Caco-2 (cell line): ENCODE measurements at regions not wholly inside any gene's neighbourhood (a gene's known extent, or its start where the extent isn't known, plus 50 kb on each side); places are given as distances from the start of the nearest gene placed in this dataset.

Experiments
- BruUV-seq: library from RNA; stranded (reverse); fragments of 400-500 nt; replicated peaks from 2 replicates; lab custom pipeline; 2021; lab: Mats Ljungman, UMichigan
- CTCF ChIA-PET: fragments of 300-600 bp; sonication (Branson Sonifier 250); formaldehyde crosslinking; loops from one replicate; lab custom pipeline; 2022; ENCODE audit warnings: antibody characterized with exemption; lab: Charles Lee
- POLR2A ChIA-PET: fragments of 300-600 bp; sonication (Branson Sonifier 250); formaldehyde crosslinking; loops from one replicate; lab custom pipeline; 2022; ENCODE audit warnings: antibody characterized with exemption; lab: Charles Lee
- DNase-seq, 2 experiments: peaks; one replicate each; pipeline versions ENCODE4 v3.0.0 to v3.0.0-alpha.2; 2020 to 2022
- H3K27me3 ChIP-seq: replicated peaks from 2 replicates; pipeline ENCODE4 v1.6.0; 2011; ENCODE audit warnings: low read length; ENCODE audit not compliant: control insufficient read depth, insufficient read depth
- H3K36me3 ChIP-seq: 2 replicates; pipeline ENCODE4 v1.5.1; 2011; ENCODE audit warnings: low read length; ENCODE audit not compliant: control insufficient read depth, insufficient read depth
- H3K4me1 ChIP-seq: fragments of 250-450 bp; sonication (Bioruptor Pico); 2 replicates; pipeline ENCODE4 v1.5.1; 2020; ENCODE audit warnings: mild to moderate bottlenecking
- H3K4me3 ChIP-seq: 2 replicates; pipeline ENCODE4 v1.5.1; 2011; ENCODE audit warnings: low read depth, mild to moderate bottlenecking, control low read depth, low read length
- H3K9me3 ChIP-seq: fragments of 250-450 bp; sonication (Bioruptor Pico); 2 replicates; pipeline ENCODE4 v1.5.1; 2020; ENCODE audit warnings: mild to moderate bottlenecking, moderate library complexity
- H3K27ac Mint-ChIP-seq: one replicate; pipeline ENCODE4 v1.8.0; 2022; ENCODE audit warnings: mixed read lengths; ENCODE audit not compliant: unreplicated experiment
- H3K27me3 Mint-ChIP-seq: one replicate; pipeline ENCODE4 v1.8.0; 2022; ENCODE audit warnings: mixed read lengths; ENCODE audit not compliant: insufficient read depth, unreplicated experiment
- H3K36me3 Mint-ChIP-seq: one replicate; pipeline ENCODE4 v1.8.0; 2022; ENCODE audit warnings: mild to moderate bottlenecking, mixed read lengths; ENCODE audit not compliant: insufficient read depth, unreplicated experiment
- H3K4me1 Mint-ChIP-seq: one replicate; pipeline ENCODE4 v1.8.0; 2022; ENCODE audit warnings: low read depth, mixed read lengths; ENCODE audit not compliant: unreplicated experiment
- H3K4me3 Mint-ChIP-seq: one replicate; pipeline ENCODE4 v1.8.0; 2022; ENCODE audit warnings: mild to moderate bottlenecking, moderate library complexity, mixed read lengths; ENCODE audit not compliant: unreplicated experiment
- H3K9me3 Mint-ChIP-seq: one replicate; pipeline ENCODE4 v1.8.0; 2022; ENCODE audit warnings: mixed read lengths; ENCODE audit not compliant: unreplicated experiment
- CTCF ChIP-seq, 2 experiments: fragments of 200-600 bp in 1 of 2; IDR thresholded peaks; 1 replicate in 1 of 2; 2 replicates in 1 of 2; pipeline versions ENCODE4 v1.5.1 to v1.8.0; 2011 to 2022; ENCODE audit warnings: antibody characterized with exemption in 1 of 2, control low read depth in 1 of 2, inconsistent platforms in 1 of 2, low read depth in 1 of 2, low read length in 1 of 2, mild to moderate bottlenecking in 1 of 2, moderate library complexity in 1 of 2; ENCODE audit not compliant: insufficient read depth in 1 of 2, severe bottlenecking in 1 of 2, unreplicated experiment in 1 of 2
- intact Hi-C: fragments of 100-400 bp; cut with micrococcal nuclease; formaldehyde crosslinking; loops from one replicate; pipeline ENCODE4 v1.10.0; 2022; ENCODE audit not compliant: unreplicated experiment

GRCh38 chr4:17328141-17328815, 183.6 kb downstream of the QDPR start:
- no peak overlapping the region for H3K27ac Mint-ChIP-seq
- H3K4me1 Mint-ChIP-seq = no peaks in the 10 kb centered on the region
- ChIA-PET CTCF (interaction anchor here (0.5 to 0.6 kb wide), 2 partner anchors 157 to 337 kb away, joined by 3 to 4 read pairs; no protein-coding TSS in a partner anchor), POLR2A (no interaction called here)
- H3K9me3 ChIP-seq = no peaks in the 10 kb centered on the region
- H3K36me3 Mint-ChIP-seq = no peaks in the 10 kb centered on the region
- no peaks in the 10 kb centered on the region for H3K9me3 Mint-ChIP-seq
- H3K4me3 ChIP-seq = no peak overlapping the region
- intact Hi-C loops = loop anchor here (10.0 kb wide), 2 partner anchors 153 to 563 kb away; no protein-coding TSS in a partner anchor
- H3K4me3 Mint-ChIP-seq = no peak overlapping the region
- H3K4me1 ChIP-seq = no peaks in the 10 kb centered on the region
- BruUV-seq = no TSS peak
- peaks cover 2% of the 10 kb centered on the region for H3K27me3 Mint-ChIP-seq
- H3K36me3 ChIP-seq = no peaks in the 10 kb centered on the region
- DNase-seq = no peak
- TF ChIP-seq CTCF (IDR thresholded peaks at IDR 0.05; ENCODE audit: insufficient read depth in 1 of 2, low read depth in 1 of 2, low read length in 1 of 2, severe bottlenecking in 1 of 2, unreplicated experiment in 1 of 2) = no peak
- H3K27me3 ChIP-seq = no peaks in the 10 kb centered on the region

- no peak for DNase-seq
- POLR2A ChIA-PET = no interaction called here
- BruUV-seq = no TSS peak
- TF ChIP-seq CTCF (IDR thresholded peaks at IDR 0.05; ENCODE audit: insufficient read depth in 1 of 2, low read depth in 1 of 2, low read length in 1 of 2, severe bottlenecking in 1 of 2, unreplicated experiment in 1 of 2) = no peak
- Histone ChIP-seq H3K4me3 (no peak overlapping the region), H3K9me3 (no peaks in the 10 kb centered on the region), H3K27me3 (no peaks in the 10 kb centered on the region), H3K36me3 (no peaks in the 10 kb centered on the region), H3K4me1 (no peaks in the 10 kb centered on the region)
- H3K27ac Mint-ChIP-seq = no peak overlapping the region
- H3K36me3 Mint-ChIP-seq = no peaks in the 10 kb centered on the region
- CTCF ChIA-PET = no interaction called here
- no peak overlapping the region for H3K4me3 Mint-ChIP-seq
- no peaks in the 10 kb centered on the region for H3K4me1 Mint-ChIP-seq
- intact Hi-C loops = loop anchor here (10.0 kb wide), 2 partner anchors 153 to 563 kb away; no protein-coding TSS in a partner anchor
- H3K27me3 Mint-ChIP-seq = peaks cover 2% of the 10 kb centered on the region
- H3K9me3 Mint-ChIP-seq = no peaks in the 10 kb centered on the region
Observed at GRCh38 chr4:17327591-17327990, 184.3 kb downstream of the QDPR start.

- BruUV-seq = no TSS peak
- H3K36me3 Mint-ChIP-seq = no peaks in the 10 kb centered on the region
- H3K9me3 ChIP-seq = no peaks in the 10 kb centered on the region
- H3K4me1 ChIP-seq = no peaks in the 10 kb centered on the region
- H3K27me3 Mint-ChIP-seq = peaks cover 2% of the 10 kb centered on the region
- TF ChIP-seq CTCF (IDR thresholded peaks at IDR 0.05; ENCODE audit: insufficient read depth in 1 of 2, low read depth in 1 of 2, low read length in 1 of 2, severe bottlenecking in 1 of 2, unreplicated experiment in 1 of 2) = no peak
- no peak overlapping the region for H3K4me3 ChIP-seq
- H3K27me3 ChIP-seq = no peaks in the 10 kb centered on the region
- POLR2A ChIA-PET = no interaction called here
- H3K9me3 Mint-ChIP-seq = no peaks in the 10 kb centered on the region
- H3K4me3 Mint-ChIP-seq = no peak overlapping the region
- no peaks in the 10 kb centered on the region for H3K4me1 Mint-ChIP-seq
- CTCF ChIA-PET = no interaction called here
- DNase-seq = no peak
- intact Hi-C loops = loop anchor here (10.0 kb wide), 2 partner anchors 152 to 562 kb away; no protein-coding TSS in a partner anchor
- H3K27ac Mint-ChIP-seq = no peak overlapping the region
- H3K36me3 ChIP-seq = no peaks in the 10 kb centered on the region
Observed at GRCh38 chr4:17326756-17327155, 185.1 kb downstream of the QDPR start.
